ENCODE measurements at regions not wholly inside any gene's neighbourhood (a gene's known extent, or its start where the extent isn't known, plus 50 kb on each side); places are given as distances from the start of the nearest gene placed in this dataset.

- Histone ChIP-seq H3K79me2 (ENCODE audit: insufficient read depth, low read length) (no peaks in the 10 kb centered on the region), H4K20me1 (ENCODE audit: insufficient read depth, low read length) (no peaks in the 10 kb centered on the region), H3K9ac (ENCODE audit: low read depth, low read length) (no peak overlapping the region), H3K9me3 (ENCODE audit: insufficient read depth, low read length, severe bottlenecking) (no peaks in the 10 kb centered on the region), H3K4me3 (ENCODE audit: low read depth in 1 of 2, low read length in 2 of 2) (no peak overlapping the region), H3K4me2 (ENCODE audit: insufficient read depth, low read length) (no peak overlapping the region), H3K4me1 (ENCODE audit: insufficient read depth, low read length) (no peaks in the 10 kb centered on the region), H3K36me3 (ENCODE audit: insufficient read depth, low read length) (no peaks in the 10 kb centered on the region), H3K27me3 (ENCODE audit: insufficient read depth, low read length, poor library complexity) (no peaks in the 10 kb centered on the region), H2AFZ (ENCODE audit: low read depth, low read length) (no peak overlapping the region), H3K27ac (ENCODE audit: low read length) (no peak overlapping the region)
- ATAC-seq (ENCODE audit: insufficient read depth, low read depth) (no peak), DNase-seq (no peak)
- TF ChIP-seq, protein P1, sequence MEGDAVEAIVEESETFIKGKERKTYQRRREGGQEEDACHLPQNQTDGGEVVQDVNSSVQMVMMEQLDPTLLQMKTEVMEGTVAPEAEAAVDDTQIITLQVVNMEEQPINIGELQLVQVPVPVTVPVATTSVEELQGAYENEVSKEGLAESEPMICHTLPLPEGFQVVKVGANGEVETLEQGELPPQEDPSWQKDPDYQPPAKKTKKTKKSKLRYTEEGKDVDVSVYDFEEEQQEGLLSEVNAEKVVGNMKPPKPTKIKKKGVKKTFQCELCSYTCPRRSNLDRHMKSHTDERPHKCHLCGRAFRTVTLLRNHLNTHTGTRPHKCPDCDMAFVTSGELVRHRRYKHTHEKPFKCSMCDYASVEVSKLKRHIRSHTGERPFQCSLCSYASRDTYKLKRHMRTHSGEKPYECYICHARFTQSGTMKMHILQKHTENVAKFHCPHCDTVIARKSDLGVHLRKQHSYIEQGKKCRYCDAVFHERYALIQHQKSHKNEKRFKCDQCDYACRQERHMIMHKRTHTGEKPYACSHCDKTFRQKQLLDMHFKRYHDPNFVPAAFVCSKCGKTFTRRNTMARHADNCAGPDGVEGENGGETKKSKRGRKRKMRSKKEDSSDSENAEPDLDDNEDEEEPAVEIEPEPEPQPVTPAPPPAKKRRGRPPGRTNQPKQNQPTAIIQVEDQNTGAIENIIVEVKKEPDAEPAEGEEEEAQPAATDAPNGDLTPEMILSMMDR (IDR thresholded peaks at IDR 0.05; ENCODE audit: borderline replicate concordance, extremely low read depth, low read length, poor library complexity, severe bottlenecking): no peak
- no peak for TF ChIP-seq EZH2 (IDR thresholded peaks at IDR 0.05; ENCODE audit: borderline replicate concordance, low read depth, low read length, severe bottlenecking)
These were observed 154.2 kb downstream of the SAMD5 start for GRCh38 chr6:147662646-147663045.

GRCh38 chr6:147664092-147664491 is 155.6 kb downstream of the SAMD5 start:
- no peak overlapping the region for H2AFZ ChIP-seq (ENCODE audit: low read depth, low read length)
- no peaks in the 10 kb centered on the region for H3K79me2 ChIP-seq (ENCODE audit: insufficient read depth, low read length)
- no peak for TF ChIP-seq EZH2 (IDR thresholded peaks at IDR 0.05; ENCODE audit: borderline replicate concordance, low read depth, low read length, severe bottlenecking)
- TF ChIP-seq, protein P1 (IDR thresholded peaks at IDR 0.05; ENCODE audit: borderline replicate concordance, extremely low read depth, low read length, poor library complexity, severe bottlenecking): no peak
- H3K36me3 ChIP-seq (ENCODE audit: insufficient read depth, low read length): no peaks in the 10 kb centered on the region
- no peak overlapping the region for H3K27ac ChIP-seq (ENCODE audit: low read length)
- H3K27me3 ChIP-seq (ENCODE audit: insufficient read depth, low read length, poor library complexity): no peaks in the 10 kb centered on the region
- DNase-seq (no peak), ATAC-seq (ENCODE audit: insufficient read depth, low read depth) (no peak)
- no peaks in the 10 kb centered on the region for H3K9me3 ChIP-seq (ENCODE audit: insufficient read depth, low read length, severe bottlenecking)
- H3K4me2 ChIP-seq (ENCODE audit: insufficient read depth, low read length): no peak overlapping the region
- no peak overlapping the region for H3K9ac ChIP-seq (ENCODE audit: low read depth, low read length)
- no peaks in the 10 kb centered on the region for H4K20me1 ChIP-seq (ENCODE audit: insufficient read depth, low read length)
- H3K4me1 ChIP-seq (ENCODE audit: insufficient read depth, low read length): no peaks in the 10 kb centered on the region
- H3K4me3 ChIP-seq (ENCODE audit: low read depth in 1 of 2, low read length in 2 of 2): no peak overlapping the region

GRCh38 chr6:147666255-147666654 is 157.8 kb downstream of the SAMD5 start:
- no peaks in the 10 kb centered on the region for H3K27me3 ChIP-seq (ENCODE audit: insufficient read depth, low read length, poor library complexity)
- no peaks in the 10 kb centered on the region for H3K9me3 ChIP-seq (ENCODE audit: insufficient read depth, low read length, severe bottlenecking)
- no peaks in the 10 kb centered on the region for H3K79me2 ChIP-seq (ENCODE audit: insufficient read depth, low read length)
- H4K20me1 ChIP-seq (ENCODE audit: insufficient read depth, low read length): no peaks in the 10 kb centered on the region
- no peak overlapping the region for H3K4me2 ChIP-seq (ENCODE audit: insufficient read depth, low read length)
- H3K4me3 ChIP-seq (ENCODE audit: low read depth in 1 of 2, low read length in 2 of 2): no peak overlapping the region
- H3K4me1 ChIP-seq (ENCODE audit: insufficient read depth, low read length): no peaks in the 10 kb centered on the region
- no peak overlapping the region for H3K27ac ChIP-seq (ENCODE audit: low read length)
- DNase-seq (no peak), ATAC-seq (ENCODE audit: insufficient read depth, low read depth) (no peak)
- TF ChIP-seq, protein P1 (IDR thresholded peaks at IDR 0.05; ENCODE audit: borderline replicate concordance, extremely low read depth, low read length, poor library complexity, severe bottlenecking): no peak
- TF ChIP-seq EZH2 (IDR thresholded peaks at IDR 0.05; ENCODE audit: borderline replicate concordance, low read depth, low read length, severe bottlenecking): no peak
- H2AFZ ChIP-seq (ENCODE audit: low read depth, low read length): no peak overlapping the region
- no peak overlapping the region for H3K9ac ChIP-seq (ENCODE audit: low read depth, low read length)
- H3K36me3 ChIP-seq (ENCODE audit: insufficient read depth, low read length): no peaks in the 10 kb centered on the region

DNA sequence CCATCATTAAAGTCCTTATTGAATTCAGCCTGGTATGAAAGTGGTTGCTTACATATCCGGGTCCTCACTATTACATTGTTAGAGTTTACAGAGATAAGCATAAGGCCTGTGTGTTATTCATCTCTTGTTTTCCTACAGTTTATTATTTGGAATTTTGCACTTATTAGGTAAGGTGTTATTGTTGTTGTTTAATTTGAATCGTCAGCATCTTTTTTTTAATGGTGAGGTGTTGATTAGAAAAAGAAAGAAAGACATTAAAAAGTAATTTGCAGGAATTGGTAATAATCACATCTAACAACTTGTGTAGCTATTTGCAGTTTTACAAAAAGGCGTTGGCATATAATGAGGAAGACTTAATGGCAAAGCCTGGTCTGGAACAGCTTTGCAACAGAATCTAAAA is 158.6 kb downstream of the SAMD5 start:
- H3K9ac ChIP-seq (ENCODE audit: low read depth, low read length): no peak overlapping the region
- no peak overlapping the region for H3K4me2 ChIP-seq (ENCODE audit: insufficient read depth, low read length)
- H3K79me2 ChIP-seq (ENCODE audit: insufficient read depth, low read length): no peaks in the 10 kb centered on the region
- no peaks in the 10 kb centered on the region for H4K20me1 ChIP-seq (ENCODE audit: insufficient read depth, low read length)
- H2AFZ ChIP-seq (ENCODE audit: low read depth, low read length): no peak overlapping the region
- no peaks in the 10 kb centered on the region for H3K4me1 ChIP-seq (ENCODE audit: insufficient read depth, low read length)
- no peaks in the 10 kb centered on the region for H3K36me3 ChIP-seq (ENCODE audit: insufficient read depth, low read length)
- TF ChIP-seq, protein P1 (IDR thresholded peaks at IDR 0.05; ENCODE audit: borderline replicate concordance, extremely low read depth, low read length, poor library complexity, severe bottlenecking): no peak
- TF ChIP-seq EZH2 (IDR thresholded peaks at IDR 0.05; ENCODE audit: borderline replicate concordance, low read depth, low read length, severe bottlenecking): no peak
- no peaks in the 10 kb centered on the region for H3K27me3 ChIP-seq (ENCODE audit: insufficient read depth, low read length, poor library complexity)
- ATAC-seq (ENCODE audit: insufficient read depth, low read depth) (no peak), DNase-seq (no peak)
- H3K4me3 ChIP-seq (ENCODE audit: low read depth in 1 of 2, low read length in 2 of 2): no peak overlapping the region
- no peaks in the 10 kb centered on the region for H3K9me3 ChIP-seq (ENCODE audit: insufficient read depth, low read length, severe bottlenecking)
- no peak overlapping the region for H3K27ac ChIP-seq (ENCODE audit: low read length)
